ENCODE measurements at regions not wholly inside any gene's neighbourhood (a gene's known extent, or its start where the extent isn't known, plus 50 kb on each side); places are given as distances from the start of the nearest gene placed in this dataset.

DNA sequence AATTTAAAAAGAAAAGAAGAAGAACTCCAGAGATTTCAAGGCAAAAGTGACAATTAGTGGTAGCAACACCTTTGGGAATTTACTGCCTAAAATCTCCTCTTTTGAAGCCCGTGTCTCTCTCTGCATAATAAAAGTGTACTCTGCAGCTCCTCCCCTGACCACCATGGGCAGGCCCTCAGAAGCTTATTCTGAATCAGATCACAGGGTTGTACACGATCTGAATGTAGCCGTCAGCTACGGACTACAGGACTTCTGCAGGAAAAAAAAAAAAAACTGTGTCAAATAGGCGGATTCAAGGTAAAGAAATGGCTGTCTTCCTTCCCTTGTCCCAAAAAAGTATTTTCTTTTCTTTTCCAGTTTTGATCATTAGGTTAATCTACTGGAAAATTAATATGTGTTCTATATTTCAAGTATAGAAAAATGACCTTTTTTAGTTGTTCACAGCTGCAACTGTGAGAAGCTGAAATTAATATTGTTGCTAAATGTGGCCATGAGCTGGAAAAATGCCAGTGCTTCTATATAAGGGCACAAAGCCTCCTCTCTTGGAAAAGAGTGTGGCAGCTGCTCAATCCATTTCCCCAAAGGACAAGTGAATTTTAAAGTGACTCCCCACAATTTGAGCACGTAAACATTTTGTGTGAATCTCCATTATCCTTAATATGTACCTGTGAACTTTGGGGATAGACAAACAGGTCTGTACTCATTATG is 397.4 kb downstream of the C6orf118 start:
- H3K9ac ChIP-seq (ENCODE audit: low read depth, low read length) = no peak overlapping the region
- no peak overlapping the region for H2AK9ac ChIP-seq (replicated peaks; ENCODE audit: low read depth, low read length, poor library complexity)
- H3K14ac ChIP-seq (replicated peaks; ENCODE audit: low read depth, low read length) = no peak overlapping the region
- in situ Hi-C loops (cut with MboI; ENCODE audit: low sequenced_read_pairs) = no loop called here
- H4K91ac ChIP-seq (ENCODE audit: insufficient read depth, low read depth, low read length) = no peak overlapping the region
- ChIA-PET CTCF (interaction anchor here (0.6 kb wide), 1 partner anchor 196 kb away, joined by 9 read pairs; no protein-coding TSS in a partner anchor), POLR2A (ENCODE audit: unreplicated experiment) (no interaction called here)
- H3K18ac ChIP-seq (ENCODE audit: low read depth, low read length) = no peak overlapping the region
- H3K4me3 ChIP-seq (ENCODE audit: insufficient read depth, low read depth, low read length) = no peak overlapping the region
- no peak overlapping the region for H3K23ac ChIP-seq (ENCODE audit: low read depth, low read length)
- intact Hi-C loops (cut with micrococcal nuclease) = no loop called here
- dilution Hi-C loops (cut with HindIII; ENCODE audit: low sequenced_read_pairs, unreplicated experiment) = no loop called here
- no peaks in the 10 kb centered on the region for H4K20me1 ChIP-seq (ENCODE audit: insufficient read depth, low read length)
- H2BK120ac ChIP-seq (ENCODE audit: low read depth, low read length) = no peak overlapping the region
- ATAC-seq (ENCODE audit: low read depth) = no peak
- H3K36me3 ChIP-seq (ENCODE audit: control insufficient read depth, insufficient read depth, low read length) = no peaks in the 10 kb centered on the region
- H3K27ac ChIP-seq (ENCODE audit: insufficient read depth, low read length) = no peak overlapping the region
- no peak overlapping the region for H3K56ac ChIP-seq (ENCODE audit: extremely low read depth, insufficient read depth, low read length)
- H3K9me3 ChIP-seq (ENCODE audit: control insufficient read depth, insufficient read depth, low read length) = peaks cover 14% of the 10 kb centered on the region; the same call in 1 of the 2 replicates
- no peaks in the 10 kb centered on the region for H3K79me1 ChIP-seq (ENCODE audit: low read depth in 1 of 2, low read length in 2 of 2)
- H3K4me1 ChIP-seq (ENCODE audit: control insufficient read depth, insufficient read depth, low read length) = no peaks in the 10 kb centered on the region
- no CpG with 5 or more reads among the region's 6 CpGs for WGBS, 2 experiments (ENCODE audit: extremely low coverage in 2 of 2, insufficient read length in 1 of 2)
- H4K8ac ChIP-seq (ENCODE audit: low read depth in 2 of 2, low read length in 2 of 2) = no peak overlapping the region
- no peak for DNase-seq
- TF ChIP-seq SMC3 (IDR thresholded peaks at IDR 0.05; ENCODE audit: low read depth, low read length) = no peak
- no peak for TF ChIP-seq CEBPB (IDR thresholded peaks at IDR 0.05; ENCODE audit: low read depth, low read length)
- TF ChIP-seq, protein P1, sequence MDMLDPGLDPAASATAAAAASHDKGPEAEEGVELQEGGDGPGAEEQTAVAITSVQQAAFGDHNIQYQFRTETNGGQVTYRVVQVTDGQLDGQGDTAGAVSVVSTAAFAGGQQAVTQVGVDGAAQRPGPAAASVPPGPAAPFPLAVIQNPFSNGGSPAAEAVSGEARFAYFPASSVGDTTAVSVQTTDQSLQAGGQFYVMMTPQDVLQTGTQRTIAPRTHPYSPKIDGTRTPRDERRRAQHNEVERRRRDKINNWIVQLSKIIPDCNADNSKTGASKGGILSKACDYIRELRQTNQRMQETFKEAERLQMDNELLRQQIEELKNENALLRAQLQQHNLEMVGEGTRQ (IDR thresholded peaks at IDR 0.05; ENCODE audit: low read depth, low read length) = no peak
- no peak for TF ChIP-seq MXI1 (IDR thresholded peaks at IDR 0.05; ENCODE audit: borderline replicate concordance, low read depth, low read length)
- TF ChIP-seq, protein P2, sequence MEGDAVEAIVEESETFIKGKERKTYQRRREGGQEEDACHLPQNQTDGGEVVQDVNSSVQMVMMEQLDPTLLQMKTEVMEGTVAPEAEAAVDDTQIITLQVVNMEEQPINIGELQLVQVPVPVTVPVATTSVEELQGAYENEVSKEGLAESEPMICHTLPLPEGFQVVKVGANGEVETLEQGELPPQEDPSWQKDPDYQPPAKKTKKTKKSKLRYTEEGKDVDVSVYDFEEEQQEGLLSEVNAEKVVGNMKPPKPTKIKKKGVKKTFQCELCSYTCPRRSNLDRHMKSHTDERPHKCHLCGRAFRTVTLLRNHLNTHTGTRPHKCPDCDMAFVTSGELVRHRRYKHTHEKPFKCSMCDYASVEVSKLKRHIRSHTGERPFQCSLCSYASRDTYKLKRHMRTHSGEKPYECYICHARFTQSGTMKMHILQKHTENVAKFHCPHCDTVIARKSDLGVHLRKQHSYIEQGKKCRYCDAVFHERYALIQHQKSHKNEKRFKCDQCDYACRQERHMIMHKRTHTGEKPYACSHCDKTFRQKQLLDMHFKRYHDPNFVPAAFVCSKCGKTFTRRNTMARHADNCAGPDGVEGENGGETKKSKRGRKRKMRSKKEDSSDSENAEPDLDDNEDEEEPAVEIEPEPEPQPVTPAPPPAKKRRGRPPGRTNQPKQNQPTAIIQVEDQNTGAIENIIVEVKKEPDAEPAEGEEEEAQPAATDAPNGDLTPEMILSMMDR (conservative IDR thresholded peaks at IDR 0.05; ENCODE audit: low read depth, low read length) = no peak
- TF ChIP-seq MAZ (IDR thresholded peaks at IDR 0.05; ENCODE audit: borderline replicate concordance, low read depth, low read length) = no peak
- no peak for TF ChIP-seq RAD21 (IDR thresholded peaks at IDR 0.05; ENCODE audit: low read length)
- no peak for TF ChIP-seq POLR2A (IDR thresholded peaks at IDR 0.05; ENCODE audit: low read depth, low read length)
- no peak for TF ChIP-seq RFX5 (IDR thresholded peaks at IDR 0.05; ENCODE audit: low read depth, low read length)
- TF ChIP-seq CHD1 (IDR thresholded peaks at IDR 0.05; ENCODE audit: low read depth, low read length) = no peak
- no peak overlapping the region for H3K4ac ChIP-seq (ENCODE audit: low read depth, low read length)
- H2BK20ac ChIP-seq (ENCODE audit: low read depth, low read length) = no peak overlapping the region
- no peaks in the 10 kb centered on the region for H3K27me3 ChIP-seq (ENCODE audit: control insufficient read depth, insufficient read depth, low read length)
- H2AK5ac ChIP-seq (ENCODE audit: low read depth, low read length) = no peak overlapping the region
- no peak overlapping the region for H2BK15ac ChIP-seq (ENCODE audit: low read depth, low read length)
- H2AFZ ChIP-seq (replicated peaks; ENCODE audit: low read length, poor library complexity) = no peak overlapping the region
- no peak overlapping the region for H4K5ac ChIP-seq (ENCODE audit: low read depth, low read length)
- no peak overlapping the region for H2BK5ac ChIP-seq (ENCODE audit: low read depth, low read length, poor library complexity, severe bottlenecking)
- H3K4me2 ChIP-seq (ENCODE audit: low read depth, low read length) = no peak overlapping the region
- H3K9me1 ChIP-seq (ENCODE audit: insufficient read depth, low read length) = no peaks in the 10 kb centered on the region
- no TSS peak for BruUV-seq (replicated peaks)

Measured in IMR-90 (cell line).